Calu3 (cell line): ENCODE measurements at regions not wholly inside any gene's neighbourhood (a gene's known extent, or its start where the extent isn't known, plus 50 kb on each side); places are given as distances from the start of the nearest gene placed in this dataset.

Source experiments
- BruUV-seq: library from RNA; stranded (reverse); fragments of 400-500 nt; replicated peaks from 2 replicates; lab custom pipeline; 2021; lab: Mats Ljungman, UMichigan
- CTCF ChIA-PET: fragments of 300-600 bp; sonication (Branson Sonifier 250); formaldehyde crosslinking; loops from one replicate; lab custom pipeline; 2022; ENCODE audit warnings: antibody characterized with exemption; lab: Charles Lee
- DNase-seq: peaks from one replicate; pipeline ENCODE4 v3.0.0; 2022
- H3K27ac Mint-ChIP-seq: one replicate; pipeline ENCODE4 v1.8.0; 2022; ENCODE audit warnings: mixed read lengths; ENCODE audit not compliant: unreplicated experiment
- H3K27me3 Mint-ChIP-seq: one replicate; pipeline ENCODE4 v1.8.0; 2022; ENCODE audit warnings: mixed read lengths; ENCODE audit not compliant: unreplicated experiment
- H3K36me3 Mint-ChIP-seq: one replicate; pipeline ENCODE4 v1.8.0; 2022; ENCODE audit warnings: mild to moderate bottlenecking, moderate library complexity, mixed read lengths; ENCODE audit not compliant: insufficient read depth, unreplicated experiment
- H3K4me1 Mint-ChIP-seq: one replicate; pipeline ENCODE4 v1.8.0; 2022; ENCODE audit warnings: mild to moderate bottlenecking, low read depth, mixed read lengths; ENCODE audit not compliant: unreplicated experiment
- H3K4me3 Mint-ChIP-seq: one replicate; pipeline ENCODE4 v1.8.0; 2022; ENCODE audit warnings: mild to moderate bottlenecking, low read depth, moderate library complexity, mixed read lengths; ENCODE audit not compliant: unreplicated experiment
- H3K9me3 Mint-ChIP-seq: one replicate; pipeline ENCODE4 v1.8.0; 2022; ENCODE audit warnings: low read depth, mixed read lengths; ENCODE audit not compliant: unreplicated experiment
- CTCF ChIP-seq: fragments of 200-600 bp; IDR thresholded peaks from one replicate; pipeline ENCODE4 v1.8.0; 2022; ENCODE audit warnings: antibody characterized with exemption; ENCODE audit not compliant: unreplicated experiment
- intact Hi-C: fragments of 100-400 bp; cut with micrococcal nuclease; formaldehyde crosslinking; loops from one replicate; pipeline ENCODE4 v1.10.0; 2022; ENCODE audit not compliant: unreplicated experiment

DNA sequence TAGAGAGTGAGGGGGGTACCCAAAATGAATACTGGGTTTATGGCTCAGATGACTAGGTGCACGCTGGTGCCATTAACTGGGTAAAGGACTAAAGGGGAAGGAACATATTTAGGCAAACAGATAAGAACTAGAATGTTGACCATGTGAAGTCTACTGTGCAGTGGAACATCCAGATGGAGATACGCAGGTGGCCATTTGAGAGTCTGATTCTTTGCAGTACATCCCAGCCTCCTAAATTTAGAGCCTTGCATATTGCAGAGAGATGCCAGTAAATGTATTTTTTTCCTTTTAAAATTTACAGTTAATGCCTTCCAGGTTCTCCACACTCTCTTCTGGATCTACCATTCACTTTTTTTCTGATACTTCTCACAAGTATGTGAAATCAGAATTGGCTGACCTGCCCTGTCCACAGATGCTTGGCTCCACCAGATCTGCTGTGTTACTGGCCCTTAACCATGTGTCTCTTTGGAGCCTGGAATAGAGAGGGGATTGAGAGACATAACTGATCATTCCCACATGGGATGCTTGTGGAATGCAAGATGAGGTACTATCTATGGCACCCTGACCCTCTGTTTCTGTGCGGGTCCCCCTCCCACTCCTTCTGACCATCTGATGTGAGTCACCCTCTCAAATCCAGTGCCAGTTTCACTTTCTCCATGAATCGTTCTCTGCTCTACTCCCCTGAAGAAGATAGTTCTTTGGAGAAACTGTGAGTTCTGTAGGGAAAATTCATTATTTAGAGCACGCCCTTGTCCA lies 77.0 kb upstream of the NCAM1 start:
- H3K27ac Mint-ChIP-seq, result no peak overlapping the region
- DNase-seq, result no peak
- CTCF ChIA-PET, result no interaction called here
- no peaks in the 10 kb centered on the region for H3K27me3 Mint-ChIP-seq
- no peak for TF ChIP-seq CTCF
- intact Hi-C loops, result no loop called here
- H3K4me3 Mint-ChIP-seq, result no peak overlapping the region
- no peaks in the 10 kb centered on the region for H3K9me3 Mint-ChIP-seq
- BruUV-seq, result no TSS peak
- H3K4me1 Mint-ChIP-seq, result no peaks in the 10 kb centered on the region
- H3K36me3 Mint-ChIP-seq, result no peaks in the 10 kb centered on the region

- Mint-ChIP-seq H3K4me1 (no peaks in the 10 kb centered on the region), H3K4me3 (no peak overlapping the region), H3K36me3 (no peaks in the 10 kb centered on the region), H3K27ac (no peak overlapping the region), H3K27me3 (peaks cover 13% of the 10 kb centered on the region), H3K9me3 (no peaks in the 10 kb centered on the region)
- no peak for TF ChIP-seq CTCF
- DNase-seq, result no peak
- intact Hi-C loops, result no loop called here
- CTCF ChIA-PET, result no interaction called here
- BruUV-seq, result no TSS peak
These were observed 75.3 kb upstream of the NCAM1 start for GRCh38 chr11:112885744-112886433.

GRCh38 chr11:112886434-112887370 lies 74.5 kb upstream of the NCAM1 start:
- no peak overlapping the region for H3K27ac Mint-ChIP-seq
- peaks cover 21% of the 10 kb centered on the region for H3K27me3 Mint-ChIP-seq
- intact Hi-C loops, result no loop called here
- H3K4me3 Mint-ChIP-seq, result no peak overlapping the region
- no peaks in the 10 kb centered on the region for H3K9me3 Mint-ChIP-seq
- H3K36me3 Mint-ChIP-seq, result no peaks in the 10 kb centered on the region
- DNase-seq, result no peak
- no TSS peak for BruUV-seq
- H3K4me1 Mint-ChIP-seq, result no peaks in the 10 kb centered on the region
- CTCF ChIA-PET, result no interaction called here
- no peak for TF ChIP-seq CTCF

GRCh38 chr11:112889446-112889845 lies 71.8 kb upstream of the NCAM1 start:
- Mint-ChIP-seq H3K4me1 (no peaks in the 10 kb centered on the region), H3K4me3 (no peak overlapping the region)
- CTCF ChIA-PET, result no interaction called here

More at GRCh38 chr11:112889446-112889845, 71.8 kb upstream of the NCAM1 start:
- no peaks in the 10 kb centered on the region for H3K36me3 Mint-ChIP-seq
- H3K9me3 Mint-ChIP-seq, result no peaks in the 10 kb centered on the region
- no peak overlapping the region for H3K27ac Mint-ChIP-seq
- BruUV-seq, result no TSS peak
- intact Hi-C loops, result no loop called here
- H3K27me3 Mint-ChIP-seq, result peaks cover 48% of the 10 kb centered on the region
- DNase-seq, result no peak
- TF ChIP-seq CTCF, result no peak
